DMS 273 (cell line): ENCODE measurements at regions not wholly inside any gene's neighbourhood (a gene's known extent, or its start where the extent isn't known, plus 50 kb on each side); places are given as distances from the start of the nearest gene placed in this dataset.

ENCODE experiments used
- DNase-seq: peaks from one replicate; lab custom pipeline; 2025; ENCODE audit not compliant: unreplicated experiment; lab: John Stamatoyannopoulos, UW

DNA sequence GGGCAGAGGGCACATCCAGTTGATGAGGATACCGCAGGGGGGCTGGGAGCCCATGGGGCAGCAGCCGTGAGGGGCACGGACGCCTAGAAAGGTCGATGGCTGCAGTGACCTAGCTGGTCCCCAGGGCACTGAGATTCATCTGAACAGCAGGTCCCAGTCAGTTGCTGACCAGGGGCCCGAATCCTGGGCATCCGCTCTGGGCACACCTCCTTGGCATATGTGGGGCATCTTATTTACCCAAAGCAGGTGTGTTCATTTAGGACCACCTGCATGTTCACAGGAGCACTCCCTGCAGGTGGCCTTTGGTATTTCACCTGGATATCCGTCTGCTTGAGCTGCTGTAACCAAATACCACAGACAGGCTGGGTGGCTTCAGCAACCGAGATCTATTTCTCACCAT, 72.0 kb upstream of the ODC1 start:
- DNase-seq = peak; percentile 53

DNA sequence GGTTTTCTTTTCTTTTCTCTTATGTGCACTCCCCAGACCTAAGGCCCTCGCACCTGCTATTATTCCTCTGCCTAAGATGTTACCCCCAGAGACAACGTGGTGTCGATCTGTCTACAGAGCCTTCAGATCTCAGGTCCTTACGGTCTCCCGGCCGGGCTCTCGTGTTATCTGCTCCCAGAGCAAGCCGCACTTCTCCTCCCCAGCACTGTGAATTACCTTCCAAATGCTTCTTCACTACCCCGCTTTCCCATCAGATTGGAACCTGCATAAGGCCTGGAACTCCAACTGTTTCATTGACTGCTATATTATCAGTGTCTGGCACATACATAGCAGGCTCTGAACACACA, 71.2 kb upstream of the ODC1 start:
- DNase-seq = no peak

DNA sequence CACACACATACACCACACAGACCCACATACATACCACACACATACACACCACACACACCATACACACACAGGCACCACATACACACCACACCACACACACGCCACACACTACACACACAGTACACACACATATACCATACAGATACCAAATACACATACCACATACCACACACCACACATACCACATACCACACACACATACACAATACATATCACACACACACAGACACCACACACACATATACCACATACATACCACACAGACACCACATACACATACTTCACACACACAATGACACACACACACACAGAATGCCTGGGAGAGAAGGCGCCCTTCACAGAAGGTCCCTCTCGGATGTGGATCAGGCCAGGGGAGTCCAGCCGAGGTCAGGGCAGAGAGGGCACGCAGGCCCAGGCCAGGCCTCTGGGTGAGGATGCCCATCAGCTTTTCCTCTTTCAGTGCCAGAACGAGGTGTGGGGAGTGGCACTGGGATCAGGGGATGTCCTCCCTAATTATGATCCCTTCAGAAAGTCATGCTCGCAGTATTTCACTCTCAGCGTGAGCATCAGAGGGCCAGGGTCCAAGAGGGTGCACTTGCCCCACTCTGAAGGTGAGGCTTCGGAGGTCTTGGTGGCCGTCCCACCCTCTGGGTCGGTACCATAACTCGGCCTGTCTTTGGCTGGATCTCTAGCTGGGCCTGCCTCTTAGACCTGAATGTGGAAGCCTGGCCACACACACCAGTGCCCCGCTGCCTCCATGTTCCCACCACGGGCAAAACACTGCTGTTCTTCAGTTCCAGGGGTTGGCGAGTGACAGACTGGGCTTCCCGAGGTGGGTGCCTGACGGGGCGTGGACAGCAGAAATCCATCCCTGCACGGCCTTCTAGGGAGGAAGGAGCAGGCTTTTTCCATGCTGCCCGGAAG, 70.6 kb upstream of the ODC1 start:
- DNase-seq = no peak

DNA sequence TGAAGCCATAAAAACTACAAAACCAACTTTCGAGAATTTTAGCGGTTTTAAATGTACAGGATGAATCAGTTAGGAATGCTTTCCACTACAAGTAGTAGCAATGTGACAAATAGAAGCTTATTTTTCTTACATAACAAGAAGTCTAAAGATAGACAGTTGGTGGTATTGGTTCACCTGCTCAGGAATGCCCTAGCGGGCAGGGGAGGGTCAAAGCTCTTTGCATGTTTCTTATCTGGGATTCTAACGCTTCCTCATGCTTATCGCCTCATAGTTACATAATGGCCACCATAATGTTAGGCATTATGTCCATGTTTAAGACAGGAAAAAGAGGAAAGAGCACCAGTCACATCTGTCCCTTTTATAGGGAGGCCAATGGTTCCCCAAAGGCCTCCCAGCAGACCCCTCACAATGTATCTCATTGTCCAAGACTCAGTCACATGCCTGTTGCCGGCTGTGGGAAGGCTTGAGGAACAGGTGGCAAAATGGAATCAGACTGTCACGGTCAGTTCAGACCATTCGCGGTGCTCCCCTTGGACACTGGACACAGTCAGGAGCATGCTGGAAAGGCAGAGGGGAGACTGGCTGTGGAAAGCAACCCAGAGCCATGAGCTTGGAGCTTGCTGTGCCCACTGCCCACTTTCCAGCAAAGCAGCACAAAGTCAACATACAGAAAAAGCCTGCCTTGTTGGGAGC, 69.4 kb upstream of the ODC1 start:
- no peak for DNase-seq

DNA sequence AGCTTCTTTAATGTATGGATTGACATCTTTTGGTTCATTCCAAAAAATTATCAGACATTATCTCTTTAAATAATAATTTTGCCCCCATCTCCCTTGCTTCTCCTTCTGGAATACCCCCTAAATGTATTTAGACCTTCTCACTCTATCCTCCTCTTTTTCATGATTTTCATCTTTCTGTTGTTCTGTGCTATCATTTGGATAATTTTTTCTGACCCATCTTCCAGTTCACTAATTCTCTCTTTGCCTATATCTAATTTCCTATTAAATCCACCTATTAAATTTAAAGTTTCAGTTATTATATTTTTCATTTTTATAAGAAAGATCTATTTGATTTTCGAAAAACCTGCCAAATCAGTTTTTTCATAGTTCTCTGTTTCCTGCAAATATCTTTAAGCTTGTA, 67.8 kb upstream of the ODC1 start:
- no peak for DNase-seq

DNA sequence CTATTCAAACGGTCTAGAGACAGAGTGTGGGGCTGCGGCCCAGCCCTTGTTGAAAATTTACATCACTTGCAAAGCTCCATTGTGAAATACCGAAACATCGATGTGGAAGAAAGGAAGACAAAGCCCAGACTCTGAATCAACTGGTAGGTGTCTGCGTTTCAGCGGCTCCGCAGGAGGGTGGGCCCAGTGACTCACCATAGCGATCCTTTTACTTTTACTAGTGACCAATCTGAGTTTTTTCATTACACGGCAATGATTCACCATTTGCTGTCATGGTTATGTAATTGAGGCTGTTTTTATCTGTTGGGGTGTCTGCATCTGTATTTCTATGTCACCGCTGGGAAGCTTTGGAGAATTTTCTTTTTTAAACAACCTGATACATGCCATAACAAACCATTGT, 66.6 kb upstream of the ODC1 start:
- no peak for DNase-seq

DNA sequence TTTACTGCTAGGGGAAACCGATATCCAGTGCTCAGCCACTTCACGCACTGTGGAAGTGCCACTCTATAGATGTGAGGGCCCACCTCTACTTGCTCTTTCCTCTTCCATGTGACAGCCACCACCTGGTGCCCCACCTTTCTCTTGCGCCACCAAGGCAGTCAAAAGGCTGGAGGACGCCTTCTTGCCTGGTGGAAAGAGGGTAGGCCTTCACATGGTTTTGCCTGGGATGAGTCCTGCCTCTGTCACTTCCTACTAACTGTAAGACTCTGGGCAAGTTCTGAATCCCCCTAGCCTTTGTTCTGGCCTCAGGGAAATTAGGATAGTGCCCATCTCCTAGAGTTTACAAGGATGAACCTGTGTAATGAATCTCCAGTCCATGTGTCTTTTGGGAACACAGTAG, 66.1 kb upstream of the ODC1 start:
- DNase-seq = no peak

DNA sequence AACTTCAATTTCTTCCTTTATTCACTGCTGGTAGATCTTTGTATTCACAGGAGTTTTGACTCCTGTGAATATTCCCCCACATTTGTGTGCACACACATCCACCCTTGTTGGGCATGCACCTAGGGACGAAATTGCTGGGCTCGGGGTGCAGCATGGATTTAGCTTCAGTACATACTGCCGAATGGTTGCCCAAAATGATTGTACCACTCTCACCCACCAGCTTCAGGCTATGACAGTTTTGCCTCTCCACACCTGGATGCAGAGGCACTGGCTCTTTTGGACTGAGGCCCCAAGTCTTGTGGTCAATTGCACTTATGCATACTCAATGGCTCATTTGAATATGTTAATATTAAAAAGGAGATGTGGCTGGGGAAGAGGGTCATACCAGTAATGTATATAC, 65.1 kb upstream of the ODC1 start:
- no peak for DNase-seq

DNA sequence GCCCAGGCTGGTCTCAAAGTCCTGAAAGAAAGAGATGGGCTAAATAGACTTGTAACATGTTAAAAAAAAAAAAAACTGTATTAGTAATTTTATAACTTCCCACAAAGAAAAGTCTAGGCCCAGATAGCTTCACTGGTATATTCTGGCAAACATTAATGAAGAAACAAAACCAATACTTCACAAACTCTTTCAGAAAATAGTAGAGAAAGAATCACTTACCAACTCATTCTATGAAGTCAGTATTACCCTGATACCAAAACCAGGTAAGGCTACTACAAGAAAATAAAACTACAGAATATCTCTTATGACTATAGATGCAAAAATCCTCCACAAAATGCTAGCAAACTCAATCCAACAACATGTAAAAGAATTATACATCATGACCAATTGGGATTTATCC, 59.9 kb upstream of the ODC1 start:
- DNase-seq = no peak

DNA sequence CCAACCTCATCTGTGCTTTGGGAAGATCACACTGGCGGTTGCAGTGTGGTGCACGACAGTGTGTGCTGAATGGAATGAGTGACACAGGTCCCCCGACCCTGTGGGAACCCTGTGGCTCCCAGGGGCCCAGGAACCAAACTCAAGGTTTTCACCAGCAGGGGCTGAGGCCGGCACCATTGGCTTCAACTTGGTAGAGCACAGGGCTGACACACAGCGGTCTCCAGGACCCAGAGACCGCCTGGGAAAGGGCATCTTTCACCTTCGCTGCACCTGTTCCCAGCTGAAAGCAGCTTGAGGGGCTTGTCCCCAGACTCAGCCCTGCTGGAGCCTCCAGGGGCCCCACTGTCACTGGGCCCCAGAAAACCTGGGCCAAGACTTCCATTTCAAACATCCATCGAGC, 59.0 kb upstream of the ODC1 start:
- DNase-seq = no peak

DNA sequence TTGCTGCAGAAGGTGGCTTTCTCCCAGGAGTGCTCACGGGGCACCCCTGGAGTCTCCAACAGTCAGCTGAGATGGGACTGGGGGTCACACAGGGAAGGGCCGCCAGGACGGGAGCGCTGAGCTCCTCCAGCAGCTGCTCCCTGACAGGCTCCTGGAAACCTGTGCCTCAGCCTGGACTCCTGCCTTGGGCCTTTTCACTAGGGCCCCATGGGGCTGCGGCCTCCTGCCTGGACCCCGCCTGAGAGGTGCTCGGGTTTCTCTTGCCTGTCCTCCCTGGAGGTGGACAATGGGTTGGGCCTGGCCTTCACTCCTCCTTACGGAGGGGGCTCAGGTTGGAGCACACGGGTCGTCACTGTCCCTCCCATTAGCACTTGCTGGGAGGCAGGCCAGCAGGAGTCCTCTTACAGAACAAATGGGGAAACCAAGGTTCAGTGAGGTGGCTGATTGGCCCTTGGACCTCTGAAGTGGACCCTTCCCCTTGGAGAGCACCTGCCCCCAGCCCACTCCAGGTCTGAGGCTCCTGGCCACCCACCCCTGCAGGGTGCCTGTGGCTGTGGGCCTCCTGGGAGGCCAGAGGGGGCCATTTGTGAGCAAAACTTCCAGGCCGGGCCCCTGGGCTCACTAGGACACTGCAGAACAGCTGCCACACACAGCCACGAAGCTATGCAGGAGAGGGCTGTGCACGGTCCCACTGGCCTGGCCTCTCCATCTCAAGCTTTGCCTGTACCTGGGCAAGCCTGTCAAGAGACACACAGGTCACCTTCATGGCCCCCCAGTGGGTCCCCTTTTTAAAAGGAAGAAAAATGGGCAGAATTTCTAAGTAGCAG, 57.1 kb upstream of the ODC1 start:
- no peak for DNase-seq

DNA sequence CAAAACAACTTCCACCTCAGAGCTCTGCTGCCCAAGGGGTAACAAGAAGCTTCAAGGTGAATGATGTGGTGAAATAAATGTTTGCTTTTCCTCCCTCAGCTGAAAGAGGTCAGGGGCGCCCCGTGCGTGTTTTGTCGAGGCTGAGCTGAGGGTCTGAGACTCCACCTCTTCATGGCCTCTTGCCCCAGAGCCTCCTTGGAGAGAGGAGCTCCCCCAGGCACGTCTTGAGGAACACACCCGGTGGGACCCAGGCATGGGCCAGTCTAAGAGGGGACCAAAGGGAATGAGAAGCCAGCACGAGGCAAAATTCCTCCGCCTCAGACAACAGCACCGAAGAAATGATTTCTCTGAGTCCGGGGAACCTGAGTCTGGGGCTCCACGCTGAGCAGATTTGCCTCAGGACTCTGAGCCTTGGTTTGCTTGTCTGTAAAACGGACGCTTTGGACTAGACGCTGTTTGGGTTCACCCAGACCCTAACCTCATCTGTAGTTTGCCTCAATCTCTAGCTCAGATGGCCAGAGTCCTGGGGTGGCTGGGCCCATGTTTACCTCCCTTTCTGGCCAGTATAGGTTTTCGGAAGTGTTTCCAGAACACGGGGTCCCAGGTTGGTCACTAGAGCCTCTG, 56.4 kb upstream of the ODC1 start:
- no peak for DNase-seq

DNA sequence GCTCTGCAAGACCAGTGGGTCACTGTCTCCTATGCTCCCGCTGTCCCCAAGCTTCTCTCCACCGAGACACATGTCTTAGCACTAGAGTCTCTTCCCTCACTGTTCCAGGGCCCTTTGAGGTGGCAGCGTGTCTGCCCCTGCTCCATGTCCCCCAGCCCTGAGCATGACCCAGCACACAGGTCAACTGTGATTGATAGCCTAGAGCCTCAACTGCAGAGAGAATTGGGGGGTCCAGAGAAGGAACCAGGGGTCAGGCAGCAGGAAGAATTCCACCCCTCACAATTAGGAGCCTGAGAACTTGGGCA, 54.6 kb upstream of the ODC1 start:
- DNase-seq = no peak

DNA sequence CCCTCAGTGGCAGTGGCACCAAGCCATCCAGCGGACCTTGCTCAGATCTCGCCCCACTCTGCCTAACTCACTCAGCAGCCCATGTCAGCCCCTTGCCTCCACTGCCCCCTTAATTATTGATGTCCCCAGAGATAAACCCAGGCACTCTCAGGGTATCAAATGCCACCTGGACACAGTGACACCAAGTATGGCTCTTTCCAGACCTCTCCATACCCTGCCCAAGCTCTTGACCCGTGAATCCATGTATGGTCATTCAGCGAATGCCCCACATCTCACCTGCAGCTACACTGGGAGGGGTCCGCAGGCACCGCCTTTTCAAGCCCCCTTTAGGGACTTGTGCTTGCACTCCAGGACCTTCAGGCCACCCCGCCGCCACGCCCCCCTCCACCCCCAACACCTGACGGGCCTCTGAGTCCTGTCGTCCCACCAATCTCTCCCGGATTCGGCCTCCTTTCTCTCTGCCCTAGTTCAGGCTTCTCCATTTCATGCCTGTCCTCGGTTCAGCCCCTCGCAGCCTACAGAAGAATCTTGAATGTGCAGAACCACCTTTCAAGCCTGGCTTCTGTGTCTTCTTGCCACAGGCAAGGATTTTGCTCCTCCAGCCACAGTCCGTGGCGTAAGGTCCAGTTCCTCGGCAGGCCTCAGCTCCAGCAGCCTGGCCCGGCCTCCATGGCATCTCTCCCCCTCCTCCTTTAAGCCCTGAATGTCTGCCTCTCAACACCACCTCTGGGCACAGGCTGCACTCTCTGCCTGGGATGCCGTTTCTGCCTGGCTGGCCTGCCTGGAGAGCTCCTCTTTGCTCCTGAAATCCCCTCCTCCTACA, 54.1 kb upstream of the ODC1 start:
- no peak for DNase-seq

DNA sequence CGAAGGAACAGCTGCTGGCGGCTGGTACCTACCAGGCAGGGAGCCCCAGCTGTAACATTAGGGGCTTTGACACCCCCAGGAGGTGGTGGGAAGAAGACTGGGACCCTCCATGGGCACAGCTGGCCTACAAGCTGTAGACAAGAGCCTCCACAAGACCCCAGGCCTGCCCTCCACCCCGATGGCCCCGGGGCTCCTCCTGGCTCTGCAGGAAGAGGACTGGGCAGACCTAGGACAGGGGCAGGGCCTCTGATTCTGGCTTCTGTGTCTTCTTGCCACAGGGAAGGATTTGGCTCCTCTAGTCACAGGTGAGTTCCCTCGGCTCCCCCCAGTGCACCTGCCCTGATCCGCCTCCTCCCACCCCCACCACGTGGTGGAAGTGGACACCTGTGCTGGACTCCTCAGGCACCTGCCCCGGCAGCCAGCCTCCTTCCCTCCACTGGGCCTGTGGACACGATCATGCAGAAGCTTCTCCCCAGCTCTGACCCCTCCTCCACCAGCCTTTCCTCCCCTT, 53.4 kb upstream of the ODC1 start:
- no peak for DNase-seq

DNA sequence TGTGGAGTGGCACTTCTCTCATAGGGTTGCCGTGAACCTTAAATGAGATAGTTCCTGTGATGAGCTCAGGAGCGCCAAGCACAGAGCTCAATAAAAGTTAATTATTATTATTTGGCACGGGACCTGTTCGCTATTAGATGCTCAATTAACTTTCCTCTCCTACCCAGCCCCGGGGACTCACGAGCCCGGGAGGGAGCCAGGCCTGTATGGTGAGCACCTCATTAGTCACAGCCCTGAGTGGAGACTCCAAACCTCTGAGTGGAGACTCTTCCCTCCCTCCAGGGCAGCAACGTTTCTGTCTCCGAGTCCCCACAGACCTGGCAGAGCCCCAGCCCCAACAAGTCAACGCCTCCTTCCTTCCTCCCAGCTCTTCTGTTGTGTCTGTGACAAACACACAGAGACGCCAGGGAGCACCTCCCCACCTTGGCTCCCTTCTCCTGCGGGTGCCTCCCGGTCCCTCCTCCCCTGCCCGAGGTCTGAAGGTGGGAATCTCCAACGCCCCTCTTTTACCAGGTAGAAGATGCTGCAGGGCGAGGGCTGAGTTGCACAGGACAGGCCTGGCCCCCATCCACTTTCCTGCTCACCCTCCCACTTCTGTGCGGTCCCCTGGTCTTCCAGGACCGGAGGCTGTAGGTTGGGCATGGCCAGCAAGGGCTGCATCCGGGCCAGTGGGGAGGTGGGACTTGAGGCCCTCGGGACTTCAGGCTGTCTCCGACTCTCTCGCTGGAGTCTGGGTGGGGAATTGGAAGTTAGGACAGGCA, 52.7 kb upstream of the ODC1 start:
- DNase-seq = no peak

DNA sequence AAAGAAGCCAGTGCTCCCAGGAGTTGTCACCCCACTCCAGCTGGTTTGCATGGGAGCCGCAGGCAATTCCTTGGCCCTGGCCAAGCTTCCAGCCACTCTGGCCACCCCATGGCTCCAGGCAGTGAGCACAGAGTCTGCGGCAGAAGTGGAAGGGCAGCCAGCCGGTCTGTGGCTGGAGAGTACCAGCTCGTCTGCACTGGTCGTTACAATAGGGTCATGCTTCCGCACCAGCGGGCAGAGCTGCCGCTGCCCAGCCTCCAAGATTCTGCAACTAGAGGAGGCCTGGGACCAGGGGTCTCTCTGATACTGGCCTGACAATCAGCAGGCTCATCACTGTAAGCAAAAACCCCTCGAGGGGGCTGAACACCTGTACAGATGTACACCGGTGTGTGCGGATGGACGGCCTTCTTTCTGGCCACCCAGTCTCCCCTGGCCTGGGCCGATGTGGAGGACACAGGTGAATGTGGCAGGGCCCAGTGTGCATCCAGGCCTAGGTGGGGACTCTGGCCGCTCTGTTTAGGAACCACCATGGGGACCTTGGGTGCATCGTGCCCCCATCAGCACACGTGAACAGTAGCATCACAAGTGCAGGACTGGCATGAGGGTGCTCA, 51.9 kb upstream of the ODC1 start:
- DNase-seq = no peak

DNA sequence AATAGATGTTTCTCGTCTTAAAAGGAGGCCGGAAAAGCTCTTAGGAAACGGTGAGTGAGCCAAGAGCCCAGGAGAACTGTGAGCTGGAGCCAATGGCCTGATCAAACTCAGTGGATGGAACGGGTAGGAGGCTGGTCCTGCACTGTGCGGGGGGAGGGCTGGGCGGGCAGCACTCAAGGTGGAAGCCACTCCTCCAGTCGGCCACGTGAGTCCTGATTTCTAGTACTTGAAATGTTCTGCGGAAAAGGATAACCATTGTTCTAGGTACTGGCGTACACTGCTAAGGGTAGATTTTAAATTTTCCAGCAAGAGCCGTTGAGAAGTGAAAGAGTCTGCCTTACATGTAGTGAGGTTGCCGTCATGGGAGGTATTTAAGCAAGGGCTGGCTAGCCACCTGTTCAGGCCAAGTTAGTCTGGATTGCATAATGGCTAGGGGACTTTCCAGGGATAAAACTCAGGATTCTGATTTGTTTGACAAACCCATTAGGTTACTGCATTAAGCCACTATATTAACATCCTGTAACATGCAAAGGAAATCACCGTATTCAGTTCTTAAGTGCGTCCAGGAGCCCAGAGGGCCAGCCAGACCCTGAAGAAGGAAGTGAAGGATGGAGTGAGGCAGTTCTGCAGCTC, 51.3 kb upstream of the ODC1 start:
- DNase-seq = no peak
